Endothelial cell (in vitro differentiated cells): ENCODE measurements at regions not wholly inside any gene's neighbourhood (a gene's known extent, or its start where the extent isn't known, plus 50 kb on each side); places are given as distances from the start of the nearest gene placed in this dataset.

Experiments used
- DNase-seq: peaks from one replicate; pipeline ENCODE4 v3.0.0; 2021; ENCODE audit warnings: low spot score
- H3K27ac Mint-ChIP-seq: one replicate; pipeline ENCODE4 v1.8.0; 2021; ENCODE audit warnings: mixed read lengths, inconsistent platforms; ENCODE audit not compliant: unreplicated experiment
- H3K27me3 Mint-ChIP-seq: one replicate; pipeline ENCODE4 v1.8.0; 2021; ENCODE audit warnings: mild to moderate bottlenecking, moderate library complexity, mixed read lengths, inconsistent platforms; ENCODE audit not compliant: unreplicated experiment
- H3K36me3 Mint-ChIP-seq: one replicate; pipeline ENCODE4 v1.8.0; 2021; ENCODE audit warnings: mild to moderate bottlenecking, low read depth, mixed read lengths, inconsistent platforms; ENCODE audit not compliant: unreplicated experiment
- H3K4me1 Mint-ChIP-seq: one replicate; pipeline ENCODE4 v1.8.0; 2021; ENCODE audit warnings: mild to moderate bottlenecking, mixed read lengths, inconsistent platforms; ENCODE audit not compliant: unreplicated experiment
- H3K4me3 Mint-ChIP-seq: one replicate; pipeline ENCODE4 v1.8.0; 2021; ENCODE audit warnings: mild to moderate bottlenecking, mixed read lengths, inconsistent platforms; ENCODE audit not compliant: unreplicated experiment
- H3K9me3 Mint-ChIP-seq: one replicate; pipeline ENCODE4 v1.8.0; 2021; ENCODE audit warnings: mixed read lengths, inconsistent platforms; ENCODE audit not compliant: unreplicated experiment
- TF ChIP-seq, protein P1 (sequence below): fragments of 200-600 bp; sonication (generic); IDR thresholded peaks from one replicate; pipeline ENCODE4 v1.5.0; 2021; ENCODE audit warnings: antibody characterized with exemption; ENCODE audit not compliant: unreplicated experiment

DNA sequence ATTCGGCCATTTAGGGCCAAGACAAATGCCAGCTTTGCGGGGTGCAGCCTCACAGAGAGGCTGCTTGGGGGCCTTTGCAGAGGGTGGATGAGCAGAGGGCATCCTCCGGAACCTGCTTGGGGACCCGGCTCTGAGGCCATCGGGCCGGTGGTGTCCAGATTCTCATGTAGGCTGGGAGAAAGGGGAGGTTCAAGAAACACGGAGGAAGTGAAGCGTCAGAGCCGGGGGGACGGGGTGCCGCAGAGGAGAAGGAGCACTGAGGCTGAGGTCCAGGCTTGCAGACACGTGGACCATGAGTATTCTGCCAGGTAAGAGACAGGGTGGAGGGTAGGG lies 150.7 kb upstream of the SHH start:
- H3K4me1 Mint-ChIP-seq = peaks cover 12% of the 10 kb centered on the region
- TF ChIP-seq, protein P1, sequence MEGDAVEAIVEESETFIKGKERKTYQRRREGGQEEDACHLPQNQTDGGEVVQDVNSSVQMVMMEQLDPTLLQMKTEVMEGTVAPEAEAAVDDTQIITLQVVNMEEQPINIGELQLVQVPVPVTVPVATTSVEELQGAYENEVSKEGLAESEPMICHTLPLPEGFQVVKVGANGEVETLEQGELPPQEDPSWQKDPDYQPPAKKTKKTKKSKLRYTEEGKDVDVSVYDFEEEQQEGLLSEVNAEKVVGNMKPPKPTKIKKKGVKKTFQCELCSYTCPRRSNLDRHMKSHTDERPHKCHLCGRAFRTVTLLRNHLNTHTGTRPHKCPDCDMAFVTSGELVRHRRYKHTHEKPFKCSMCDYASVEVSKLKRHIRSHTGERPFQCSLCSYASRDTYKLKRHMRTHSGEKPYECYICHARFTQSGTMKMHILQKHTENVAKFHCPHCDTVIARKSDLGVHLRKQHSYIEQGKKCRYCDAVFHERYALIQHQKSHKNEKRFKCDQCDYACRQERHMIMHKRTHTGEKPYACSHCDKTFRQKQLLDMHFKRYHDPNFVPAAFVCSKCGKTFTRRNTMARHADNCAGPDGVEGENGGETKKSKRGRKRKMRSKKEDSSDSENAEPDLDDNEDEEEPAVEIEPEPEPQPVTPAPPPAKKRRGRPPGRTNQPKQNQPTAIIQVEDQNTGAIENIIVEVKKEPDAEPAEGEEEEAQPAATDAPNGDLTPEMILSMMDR = no peak
- H3K4me3 Mint-ChIP-seq = no peak overlapping the region
- peaks cover 8% of the 10 kb centered on the region for H3K27me3 Mint-ChIP-seq
- H3K36me3 Mint-ChIP-seq = no peaks in the 10 kb centered on the region
- no peak overlapping the region for H3K27ac Mint-ChIP-seq
- H3K9me3 Mint-ChIP-seq = no peaks in the 10 kb centered on the region
- DNase-seq = no peak

GRCh38 chr7:155962191-155962967 lies 150.1 kb upstream of the SHH start:
- H3K4me1 Mint-ChIP-seq = peaks cover 12% of the 10 kb centered on the region
- no peak overlapping the region for H3K4me3 Mint-ChIP-seq
- H3K27me3 Mint-ChIP-seq = peaks cover 8% of the 10 kb centered on the region
- TF ChIP-seq, protein P1 = no peak
- no peaks in the 10 kb centered on the region for H3K36me3 Mint-ChIP-seq
- DNase-seq = no peak
- H3K9me3 Mint-ChIP-seq = no peaks in the 10 kb centered on the region
- H3K27ac Mint-ChIP-seq = no peak overlapping the region

GRCh38 chr7:155961241-155962190 lies 149.3 kb upstream of the SHH start:
- no peaks in the 10 kb centered on the region for H3K9me3 Mint-ChIP-seq
- peaks cover 12% of the 10 kb centered on the region for H3K4me1 Mint-ChIP-seq
- DNase-seq = no peak
- no peaks in the 10 kb centered on the region for H3K36me3 Mint-ChIP-seq
- H3K4me3 Mint-ChIP-seq = no peak overlapping the region
- TF ChIP-seq, protein P1 = no peak
- H3K27ac Mint-ChIP-seq = no peak overlapping the region
- H3K27me3 Mint-ChIP-seq = peaks cover 8% of the 10 kb centered on the region

DNA sequence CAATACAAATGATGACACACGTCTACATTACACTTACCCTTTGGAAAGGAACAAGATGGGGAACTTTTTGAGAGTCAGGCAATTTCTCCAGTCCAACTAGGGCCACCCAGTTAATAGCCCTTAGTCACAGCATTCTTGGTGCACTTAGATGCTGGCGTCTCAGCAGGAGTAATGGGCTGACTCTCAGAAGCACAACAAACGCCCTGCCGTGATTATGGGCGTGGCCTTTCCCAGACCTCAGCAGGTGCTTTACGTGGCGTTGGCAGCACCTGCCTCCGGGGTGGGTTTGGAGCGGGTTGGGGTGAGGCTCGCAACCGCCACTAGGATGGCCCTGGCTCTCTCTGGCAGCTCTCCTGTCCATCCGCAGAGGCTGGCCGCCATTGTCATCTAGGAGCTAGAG lies 147.6 kb upstream of the SHH start:
- Mint-ChIP-seq H3K36me3 (no peaks in the 10 kb centered on the region), H3K9me3 (no peaks in the 10 kb centered on the region)

More for the DNA sequence above, 147.6 kb upstream of the SHH start:
- H3K4me3 Mint-ChIP-seq = no peak overlapping the region
- no peak for DNase-seq
- TF ChIP-seq, protein P1 = no peak
- H3K27ac Mint-ChIP-seq = no peak overlapping the region
- peaks cover 10% of the 10 kb centered on the region for H3K27me3 Mint-ChIP-seq
- peaks cover 12% of the 10 kb centered on the region for H3K4me1 Mint-ChIP-seq
